KMS-11 (cell line): ENCODE measurements at regions not wholly inside any gene's neighbourhood (a gene's known extent, or its start where the extent isn't known, plus 50 kb on each side); places are given as distances from the start of the nearest gene placed in this dataset.

Experiments used
- H2AFZ ChIP-seq: fragments of 200-600 bp; sonication (generic); 2 replicates; pipeline ENCODE4 v1.6.1; 2016; ENCODE audit warnings: antibody characterized with exemption, mixed run types, low read depth
- H3K27ac ChIP-seq: fragments of 200-600 bp; sonication (generic); 2 replicates; pipeline ENCODE4 v1.6.1; 2016; ENCODE audit warnings: mild to moderate bottlenecking, mixed run types
- H3K27me3 ChIP-seq: fragments of 200-600 bp; sonication (generic); 2 replicates; pipeline ENCODE4 v1.6.1; 2017; ENCODE audit warnings: mild to moderate bottlenecking, low read depth, mixed run types, moderate library complexity; ENCODE audit not compliant: insufficient read depth
- H3K36me3 ChIP-seq: fragments of 200-600 bp; sonication (generic); 2 replicates; pipeline ENCODE4 v1.6.1; 2017; ENCODE audit warnings: mild to moderate bottlenecking, mixed run types; ENCODE audit not compliant: insufficient read depth
- H3K4me1 ChIP-seq: fragments of 200-600 bp; sonication (generic); 2 replicates; pipeline ENCODE4 v1.6.1; 2016; ENCODE audit warnings: mild to moderate bottlenecking, low read depth, mixed run types; ENCODE audit not compliant: poor library complexity, severe bottlenecking
- H3K4me2 ChIP-seq: fragments of 200-600 bp; sonication (generic); 2 replicates; pipeline ENCODE4 v1.7.0; 2016; ENCODE audit warnings: mild to moderate bottlenecking, mixed run types
- H3K4me3 ChIP-seq: fragments of 200-600 bp; sonication (generic); IDR thresholded peaks from 2 replicates; pipeline ENCODE4 v1.6.1; 2017; ENCODE audit warnings: low read depth, low read length, mixed read lengths; ENCODE audit not compliant: insufficient read depth
- H3K79me2 ChIP-seq: fragments of 200-600 bp; sonication (generic); 2 replicates; pipeline ENCODE4 v1.6.1; 2016; ENCODE audit warnings: low read depth, mixed run types; ENCODE audit not compliant: insufficient read depth
- H3K9ac ChIP-seq: fragments of 200-600 bp; sonication (generic); 2 replicates; pipeline ENCODE4 v1.6.1; 2016; ENCODE audit warnings: mild to moderate bottlenecking, mixed run types
- H4K20me1 ChIP-seq: fragments of 200-600 bp; sonication (generic); 2 replicates; pipeline ENCODE4 v1.6.1; 2016; ENCODE audit warnings: mild to moderate bottlenecking, mixed run types; ENCODE audit not compliant: insufficient read depth
- CTCF ChIP-seq: fragments of 200-600 bp; sonication (generic); conservative IDR thresholded peaks from 2 replicates; pipeline ENCODE4 v1.6.1; 2017; ENCODE audit warnings: low read depth, mild to moderate bottlenecking, antibody characterized with exemption, low read length, moderate library complexity, mixed read lengths

GRCh38 chr9:90014421-90014820 is 409.6 kb downstream of the GADD45G start:
- no peaks in the 10 kb centered on the region for H3K27me3 ChIP-seq
- H3K36me3 ChIP-seq: no peaks in the 10 kb centered on the region
- no peak overlapping the region for H3K4me3 ChIP-seq
- no peak overlapping the region for H3K27ac ChIP-seq
- no peaks in the 10 kb centered on the region for H3K4me1 ChIP-seq
- no peak overlapping the region for H3K9ac ChIP-seq
- no peaks in the 10 kb centered on the region for H4K20me1 ChIP-seq
- no peak overlapping the region for H3K4me2 ChIP-seq
- no peak overlapping the region for H2AFZ ChIP-seq
- no peak for TF ChIP-seq CTCF
- H3K79me2 ChIP-seq: no peaks in the 10 kb centered on the region

- TF ChIP-seq CTCF: no peak
These were observed 411.5 kb downstream of the GADD45G start for GRCh38 chr9:90016272-90016671.

GRCh38 chr9:90017679-90018078 is 412.9 kb downstream of the GADD45G start:
- Histone ChIP-seq H3K9ac (no peak overlapping the region), H3K27me3 (no peaks in the 10 kb centered on the region), H3K36me3 (no peaks in the 10 kb centered on the region), H3K4me3 (no peak overlapping the region), H3K79me2 (no peaks in the 10 kb centered on the region), H3K4me1 (no peaks in the 10 kb centered on the region), H3K27ac (no peak overlapping the region), H2AFZ (no peak overlapping the region), H4K20me1 (no peaks in the 10 kb centered on the region), H3K4me2 (no peak overlapping the region)
- no peak for TF ChIP-seq CTCF

More at GRCh38 chr9:90016272-90016671, 411.5 kb downstream of the GADD45G start:
- Histone ChIP-seq H3K4me2 (no peak overlapping the region), H3K36me3 (no peaks in the 10 kb centered on the region), H4K20me1 (no peaks in the 10 kb centered on the region), H3K27me3 (no peaks in the 10 kb centered on the region), H3K27ac (no peak overlapping the region), H3K4me1 (no peaks in the 10 kb centered on the region), H2AFZ (no peak overlapping the region), H3K4me3 (no peak overlapping the region), H3K9ac (no peak overlapping the region), H3K79me2 (no peaks in the 10 kb centered on the region)

GRCh38 chr9:90018688-90019087 is 413.9 kb downstream of the GADD45G start:
- no peaks in the 10 kb centered on the region for H3K79me2 ChIP-seq
- no peak overlapping the region for H3K4me3 ChIP-seq
- H3K27ac ChIP-seq: no peak overlapping the region
- H2AFZ ChIP-seq: no peak overlapping the region
- H3K4me2 ChIP-seq: no peak overlapping the region
- H4K20me1 ChIP-seq: no peaks in the 10 kb centered on the region
- no peaks in the 10 kb centered on the region for H3K4me1 ChIP-seq
- no peak overlapping the region for H3K9ac ChIP-seq
- H3K36me3 ChIP-seq: no peaks in the 10 kb centered on the region
- H3K27me3 ChIP-seq: no peaks in the 10 kb centered on the region
- TF ChIP-seq CTCF: no peak
